HL-60 (cell line): ENCODE measurements at regions not wholly inside any gene's neighbourhood (a gene's known extent, or its start where the extent isn't known, plus 50 kb on each side); places are given as distances from the start of the nearest gene placed in this dataset.

Source experiments
- GABPA ChIP-seq: IDR thresholded peaks from 2 replicates; pipeline ENCODE4 v1.6.1; 2012; ENCODE audit warnings: low read depth
- POLR2AphosphoS5 ChIP-seq: IDR thresholded peaks from 2 replicates; pipeline ENCODE4 v1.6.1; 2012; ENCODE audit warnings: low read depth
- TF ChIP-seq, protein P1 (sequence below): IDR thresholded peaks from one replicate; pipeline ENCODE4 v1.5.1; 2011; ENCODE audit warnings: low read length, control low read depth, inconsistent platforms; ENCODE audit not compliant: insufficient read depth

DNA sequence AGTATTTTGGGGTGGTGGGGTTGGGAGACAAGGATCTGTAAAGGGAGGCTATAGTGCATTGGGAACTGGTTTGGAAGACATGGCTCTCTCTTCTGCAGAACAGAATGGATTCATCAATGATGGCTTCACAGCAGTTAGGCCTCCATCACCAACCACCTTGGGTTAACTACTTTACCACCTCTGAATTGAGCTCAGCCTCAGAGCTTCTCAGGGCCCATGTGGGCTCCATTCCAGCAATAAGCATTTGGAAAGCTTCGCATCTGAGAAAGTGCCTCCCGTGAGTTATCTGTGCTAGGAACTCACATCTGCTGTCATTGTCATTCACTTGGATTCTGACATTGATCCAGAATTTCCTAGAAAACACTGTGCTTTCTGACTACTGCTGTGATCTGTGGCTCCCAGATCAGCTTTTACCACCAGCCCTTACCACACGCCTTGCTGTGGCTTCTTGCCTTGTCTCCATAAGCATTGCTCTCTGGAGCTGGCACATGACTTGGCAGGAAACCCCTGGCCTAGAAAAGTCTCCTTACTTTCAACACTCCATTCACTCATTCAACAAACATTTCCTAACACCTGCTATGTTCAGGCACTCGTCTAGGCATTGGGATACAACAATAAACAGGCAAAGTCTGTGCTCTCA, 70.7 kb upstream of the ADO start:
- TF ChIP-seq, protein P1, sequence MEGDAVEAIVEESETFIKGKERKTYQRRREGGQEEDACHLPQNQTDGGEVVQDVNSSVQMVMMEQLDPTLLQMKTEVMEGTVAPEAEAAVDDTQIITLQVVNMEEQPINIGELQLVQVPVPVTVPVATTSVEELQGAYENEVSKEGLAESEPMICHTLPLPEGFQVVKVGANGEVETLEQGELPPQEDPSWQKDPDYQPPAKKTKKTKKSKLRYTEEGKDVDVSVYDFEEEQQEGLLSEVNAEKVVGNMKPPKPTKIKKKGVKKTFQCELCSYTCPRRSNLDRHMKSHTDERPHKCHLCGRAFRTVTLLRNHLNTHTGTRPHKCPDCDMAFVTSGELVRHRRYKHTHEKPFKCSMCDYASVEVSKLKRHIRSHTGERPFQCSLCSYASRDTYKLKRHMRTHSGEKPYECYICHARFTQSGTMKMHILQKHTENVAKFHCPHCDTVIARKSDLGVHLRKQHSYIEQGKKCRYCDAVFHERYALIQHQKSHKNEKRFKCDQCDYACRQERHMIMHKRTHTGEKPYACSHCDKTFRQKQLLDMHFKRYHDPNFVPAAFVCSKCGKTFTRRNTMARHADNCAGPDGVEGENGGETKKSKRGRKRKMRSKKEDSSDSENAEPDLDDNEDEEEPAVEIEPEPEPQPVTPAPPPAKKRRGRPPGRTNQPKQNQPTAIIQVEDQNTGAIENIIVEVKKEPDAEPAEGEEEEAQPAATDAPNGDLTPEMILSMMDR, result no peak
- TF ChIP-seq POLR2AphosphoS5 (no peak), GABPA (no peak)
